Caco-2 (cell line): ENCODE measurements at regions not wholly inside any gene's neighbourhood (a gene's known extent, or its start where the extent isn't known, plus 50 kb on each side); places are given as distances from the start of the nearest gene placed in this dataset.

ENCODE experiments used
- BruUV-seq: library from RNA; stranded (reverse); fragments of 400-500 nt; replicated peaks from 2 replicates; lab custom pipeline; 2021; lab: Mats Ljungman, UMichigan
- CTCF ChIA-PET: fragments of 300-600 bp; sonication (Branson Sonifier 250); formaldehyde crosslinking; loops from one replicate; lab custom pipeline; 2022; ENCODE audit warnings: antibody characterized with exemption; lab: Charles Lee
- POLR2A ChIA-PET: fragments of 300-600 bp; sonication (Branson Sonifier 250); formaldehyde crosslinking; loops from one replicate; lab custom pipeline; 2022; ENCODE audit warnings: antibody characterized with exemption; lab: Charles Lee
- DNase-seq, 2 experiments: peaks; one replicate each; pipeline versions ENCODE4 v3.0.0 to v3.0.0-alpha.2; 2020 to 2022
- H3K27me3 ChIP-seq: replicated peaks from 2 replicates; pipeline ENCODE4 v1.6.0; 2011; ENCODE audit warnings: low read length; ENCODE audit not compliant: control insufficient read depth, insufficient read depth
- H3K36me3 ChIP-seq: 2 replicates; pipeline ENCODE4 v1.5.1; 2011; ENCODE audit warnings: low read length; ENCODE audit not compliant: control insufficient read depth, insufficient read depth
- H3K4me1 ChIP-seq: fragments of 250-450 bp; sonication (Bioruptor Pico); 2 replicates; pipeline ENCODE4 v1.5.1; 2020; ENCODE audit warnings: mild to moderate bottlenecking
- H3K4me3 ChIP-seq: 2 replicates; pipeline ENCODE4 v1.5.1; 2011; ENCODE audit warnings: low read depth, mild to moderate bottlenecking, control low read depth, low read length
- H3K9me3 ChIP-seq: fragments of 250-450 bp; sonication (Bioruptor Pico); 2 replicates; pipeline ENCODE4 v1.5.1; 2020; ENCODE audit warnings: mild to moderate bottlenecking, moderate library complexity
- H3K27ac Mint-ChIP-seq: one replicate; pipeline ENCODE4 v1.8.0; 2022; ENCODE audit warnings: mixed read lengths; ENCODE audit not compliant: unreplicated experiment
- H3K27me3 Mint-ChIP-seq: one replicate; pipeline ENCODE4 v1.8.0; 2022; ENCODE audit warnings: mixed read lengths; ENCODE audit not compliant: insufficient read depth, unreplicated experiment
- H3K36me3 Mint-ChIP-seq: one replicate; pipeline ENCODE4 v1.8.0; 2022; ENCODE audit warnings: mild to moderate bottlenecking, mixed read lengths; ENCODE audit not compliant: insufficient read depth, unreplicated experiment
- H3K4me1 Mint-ChIP-seq: one replicate; pipeline ENCODE4 v1.8.0; 2022; ENCODE audit warnings: low read depth, mixed read lengths; ENCODE audit not compliant: unreplicated experiment
- H3K4me3 Mint-ChIP-seq: one replicate; pipeline ENCODE4 v1.8.0; 2022; ENCODE audit warnings: mild to moderate bottlenecking, moderate library complexity, mixed read lengths; ENCODE audit not compliant: unreplicated experiment
- H3K9me3 Mint-ChIP-seq: one replicate; pipeline ENCODE4 v1.8.0; 2022; ENCODE audit warnings: mixed read lengths; ENCODE audit not compliant: unreplicated experiment
- intact Hi-C: fragments of 100-400 bp; cut with micrococcal nuclease; formaldehyde crosslinking; loops from one replicate; pipeline ENCODE4 v1.10.0; 2022; ENCODE audit not compliant: unreplicated experiment
- TF ChIP-seq, protein P1 (sequence below), 2 experiments: fragments of 200-600 bp in 1 of 2; IDR thresholded peaks; 1 replicate in 1 of 2; 2 replicates in 1 of 2; pipeline versions ENCODE4 v1.5.1 to v1.8.0; 2011 to 2022; ENCODE audit warnings: antibody characterized with exemption in 1 of 2, control low read depth in 1 of 2, inconsistent platforms in 1 of 2, low read depth in 1 of 2, low read length in 1 of 2, mild to moderate bottlenecking in 1 of 2, moderate library complexity in 1 of 2; ENCODE audit not compliant: insufficient read depth in 1 of 2, severe bottlenecking in 1 of 2, unreplicated experiment in 1 of 2

- BruUV-seq: no TSS peak
Observed at GRCh38 chr12:104828015-104828414, 130.1 kb downstream of the SLC41A2 start.

DNA sequence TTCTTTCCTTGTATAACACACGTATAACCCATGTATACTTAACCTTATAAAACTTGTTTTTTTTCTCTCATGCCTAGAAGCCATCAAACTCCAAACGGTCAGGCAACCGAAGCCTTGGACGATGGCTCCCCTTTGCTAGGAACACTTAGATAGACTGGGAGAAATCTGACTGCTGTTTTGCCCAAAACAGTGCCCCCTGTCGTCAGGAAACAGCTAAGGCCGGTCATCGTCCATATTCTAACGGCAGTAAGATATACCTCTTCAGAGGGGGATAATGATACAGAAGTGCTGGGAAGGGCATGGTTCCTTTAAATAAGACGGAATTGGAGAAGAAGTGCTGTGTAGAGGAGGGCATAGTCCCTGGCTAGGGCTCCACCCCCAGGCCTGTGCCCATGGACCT is 130.5 kb downstream of the SLC41A2 start:
- no peaks in the 10 kb centered on the region for H3K9me3 ChIP-seq
- no peaks in the 10 kb centered on the region for H3K36me3 ChIP-seq
- Mint-ChIP-seq H3K27ac (no peak overlapping the region), H3K9me3 (peaks cover 14% of the 10 kb centered on the region), H3K4me1 (no peaks in the 10 kb centered on the region), H3K36me3 (no peaks in the 10 kb centered on the region), H3K4me3 (no peak overlapping the region), H3K27me3 (no peaks in the 10 kb centered on the region)
- no peak for DNase-seq
- CTCF ChIA-PET: no interaction called here
- TF ChIP-seq, protein P1, sequence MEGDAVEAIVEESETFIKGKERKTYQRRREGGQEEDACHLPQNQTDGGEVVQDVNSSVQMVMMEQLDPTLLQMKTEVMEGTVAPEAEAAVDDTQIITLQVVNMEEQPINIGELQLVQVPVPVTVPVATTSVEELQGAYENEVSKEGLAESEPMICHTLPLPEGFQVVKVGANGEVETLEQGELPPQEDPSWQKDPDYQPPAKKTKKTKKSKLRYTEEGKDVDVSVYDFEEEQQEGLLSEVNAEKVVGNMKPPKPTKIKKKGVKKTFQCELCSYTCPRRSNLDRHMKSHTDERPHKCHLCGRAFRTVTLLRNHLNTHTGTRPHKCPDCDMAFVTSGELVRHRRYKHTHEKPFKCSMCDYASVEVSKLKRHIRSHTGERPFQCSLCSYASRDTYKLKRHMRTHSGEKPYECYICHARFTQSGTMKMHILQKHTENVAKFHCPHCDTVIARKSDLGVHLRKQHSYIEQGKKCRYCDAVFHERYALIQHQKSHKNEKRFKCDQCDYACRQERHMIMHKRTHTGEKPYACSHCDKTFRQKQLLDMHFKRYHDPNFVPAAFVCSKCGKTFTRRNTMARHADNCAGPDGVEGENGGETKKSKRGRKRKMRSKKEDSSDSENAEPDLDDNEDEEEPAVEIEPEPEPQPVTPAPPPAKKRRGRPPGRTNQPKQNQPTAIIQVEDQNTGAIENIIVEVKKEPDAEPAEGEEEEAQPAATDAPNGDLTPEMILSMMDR (IDR thresholded peaks at IDR 0.05; ENCODE audit: insufficient read depth in 1 of 2, low read depth in 1 of 2, low read length in 1 of 2, severe bottlenecking in 1 of 2, unreplicated experiment in 1 of 2): no peak
- BruUV-seq: no TSS peak
- POLR2A ChIA-PET: no interaction called here
- intact Hi-C loops: no loop called here
- no peaks in the 10 kb centered on the region for H3K27me3 ChIP-seq
- H3K4me1 ChIP-seq: no peaks in the 10 kb centered on the region
- H3K4me3 ChIP-seq: no peak overlapping the region

More at GRCh38 chr12:104828015-104828414, 130.1 kb downstream of the SLC41A2 start:
- H3K36me3 ChIP-seq: no peaks in the 10 kb centered on the region
- no peak for DNase-seq
- no peaks in the 10 kb centered on the region for H3K4me1 ChIP-seq
- Mint-ChIP-seq H3K36me3 (no peaks in the 10 kb centered on the region), H3K9me3 (peaks cover 14% of the 10 kb centered on the region), H3K27me3 (no peaks in the 10 kb centered on the region), H3K4me1 (no peaks in the 10 kb centered on the region), H3K27ac (no peak overlapping the region), H3K4me3 (no peak overlapping the region)
- no peaks in the 10 kb centered on the region for H3K27me3 ChIP-seq
- TF ChIP-seq, protein P1 (IDR thresholded peaks at IDR 0.05; ENCODE audit: insufficient read depth in 1 of 2, low read depth in 1 of 2, low read length in 1 of 2, severe bottlenecking in 1 of 2, unreplicated experiment in 1 of 2): no peak
- H3K9me3 ChIP-seq: no peaks in the 10 kb centered on the region
- ChIA-PET POLR2A (no interaction called here), CTCF (no interaction called here)
- intact Hi-C loops: no loop called here
- no peak overlapping the region for H3K4me3 ChIP-seq

DNA sequence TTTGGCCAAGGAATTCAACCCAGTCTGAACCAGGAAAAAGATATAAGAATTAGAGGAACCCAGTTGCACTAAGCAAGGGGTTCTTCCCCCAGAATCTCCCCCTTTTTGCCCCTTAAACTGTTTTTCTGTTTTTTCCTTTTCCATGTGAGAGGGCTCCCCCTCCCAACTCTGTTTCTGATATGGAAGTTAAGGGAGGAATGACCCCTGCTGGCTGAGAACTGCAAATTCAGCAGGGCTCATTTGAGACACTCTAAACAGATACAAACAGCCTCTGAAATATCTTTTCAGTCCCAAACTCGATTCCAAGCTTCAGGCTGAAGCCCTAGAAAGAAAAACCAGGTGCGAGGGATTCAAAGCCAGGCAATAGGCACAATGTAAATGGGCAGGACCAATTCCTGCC is 132.7 kb downstream of the SLC41A2 start:
- Mint-ChIP-seq H3K4me3 (no peak overlapping the region), H3K9me3 (peaks cover 14% of the 10 kb centered on the region), H3K27me3 (no peaks in the 10 kb centered on the region), H3K27ac (no peak overlapping the region), H3K36me3 (no peaks in the 10 kb centered on the region), H3K4me1 (no peaks in the 10 kb centered on the region)
- no peaks in the 10 kb centered on the region for H3K36me3 ChIP-seq
- no peak overlapping the region for H3K4me3 ChIP-seq
- ChIA-PET CTCF (no interaction called here), POLR2A (no interaction called here)
- H3K4me1 ChIP-seq: no peaks in the 10 kb centered on the region
- no TSS peak for BruUV-seq
- DNase-seq: no peak
- intact Hi-C loops: no loop called here
- H3K9me3 ChIP-seq: no peaks in the 10 kb centered on the region
- TF ChIP-seq, protein P1 (IDR thresholded peaks at IDR 0.05; ENCODE audit: insufficient read depth in 1 of 2, low read depth in 1 of 2, low read length in 1 of 2, severe bottlenecking in 1 of 2, unreplicated experiment in 1 of 2): no peak
- no peaks in the 10 kb centered on the region for H3K27me3 ChIP-seq
